Kidney epithelial cell (primary cell): ENCODE measurements at regions not wholly inside any gene's neighbourhood (a gene's known extent, or its start where the extent isn't known, plus 50 kb on each side); places are given as distances from the start of the nearest gene placed in this dataset.

Experiments used
- DNase-seq: peaks from one replicate; pipeline ENCODE4 v3.0.0-alpha.2; 2010; ENCODE audit warnings: low read depth
- H3K27me3 ChIP-seq: 2 replicates; pipeline ENCODE4 v1.6.0; 2011; ENCODE audit warnings: low read length; ENCODE audit not compliant: control insufficient read depth, insufficient read depth
- H3K36me3 ChIP-seq: 2 replicates; pipeline ENCODE4 v1.5.1; 2011; ENCODE audit warnings: low read length; ENCODE audit not compliant: control insufficient read depth, insufficient read depth
- H3K4me3 ChIP-seq: 2 replicates; pipeline ENCODE4 v1.5.1; 2011; ENCODE audit warnings: low read depth, mild to moderate bottlenecking, control low read depth, low read length
- CTCF ChIP-seq: IDR thresholded peaks from 2 replicates; pipeline ENCODE4 v1.5.1; 2011; ENCODE audit warnings: mild to moderate bottlenecking, moderate library complexity, low read length, control low read depth, inconsistent platforms; ENCODE audit not compliant: insufficient read depth, poor library complexity, severe bottlenecking

- TF ChIP-seq CTCF = no peak
- H3K4me3 ChIP-seq = no peak overlapping the region
Measured at GRCh38 chr3:117536006-117536405, 826.4 kb downstream of the TUSC7 start.

GRCh38 chr3:117537949-117538348, 828.4 kb downstream of the TUSC7 start:
- DNase-seq = no peak
- Histone ChIP-seq H3K27me3 (no peaks in the 10 kb centered on the region), H3K4me3 (no peak overlapping the region), H3K36me3 (no peaks in the 10 kb centered on the region)
- no peak for TF ChIP-seq CTCF

More at GRCh38 chr3:117536006-117536405, 826.4 kb downstream of the TUSC7 start:
- DNase-seq = no peak
- no peaks in the 10 kb centered on the region for H3K27me3 ChIP-seq
- no peaks in the 10 kb centered on the region for H3K36me3 ChIP-seq

GRCh38 chr3:117539729-117540128, 830.1 kb downstream of the TUSC7 start:
- DNase-seq = no peak
- Histone ChIP-seq H3K4me3 (no peak overlapping the region), H3K27me3 (no peaks in the 10 kb centered on the region), H3K36me3 (no peaks in the 10 kb centered on the region)
- no peak for TF ChIP-seq CTCF

GRCh38 chr3:117540597-117540996, 831.0 kb downstream of the TUSC7 start:
- DNase-seq = no peak
- H3K4me3 ChIP-seq = no peak overlapping the region
- no peaks in the 10 kb centered on the region for H3K36me3 ChIP-seq
- TF ChIP-seq CTCF = no peak
- H3K27me3 ChIP-seq = no peaks in the 10 kb centered on the region

- TF ChIP-seq CTCF = no peak
- H3K36me3 ChIP-seq = no peaks in the 10 kb centered on the region
- H3K27me3 ChIP-seq = no peaks in the 10 kb centered on the region
- no peak for DNase-seq
- H3K4me3 ChIP-seq = no peak overlapping the region
Measured at GRCh38 chr3:117541721-117542120, 832.1 kb downstream of the TUSC7 start.

GRCh38 chr3:117543521-117543920, 833.9 kb downstream of the TUSC7 start:
- Histone ChIP-seq H3K4me3 (no peak overlapping the region), H3K27me3 (no peaks in the 10 kb centered on the region), H3K36me3 (no peaks in the 10 kb centered on the region)
- TF ChIP-seq CTCF = no peak
- DNase-seq = no peak
